K562 (cell line): ENCODE measurements at regions not wholly inside any gene's neighbourhood (a gene's known extent, or its start where the extent isn't known, plus 50 kb on each side); places are given as distances from the start of the nearest gene placed in this dataset.

Source experiments
- ATF3 ChIP-seq, 2 experiments: fragments of 450-650 bp in 1 of 2; sonication (generic) in 1 of 2; formaldehyde crosslinking in 1 of 2; IDR thresholded peaks in 1 of 2; conservative IDR thresholded peaks in 1 of 2; 2 replicates each; pipeline versions ENCODE4 v1.6.1 to v1.8.1; 2016 to 2023; ENCODE audit warnings: mild to moderate bottlenecking in 2 of 2, moderate library complexity in 2 of 2, inconsistent platforms in 1 of 2, missing genetic modification reagents in 1 of 2
- CBX5 ChIP-seq: IDR thresholded peaks from 2 replicates; pipeline ENCODE4 v1.6.1; 2014; ENCODE audit warnings: low read depth, borderline replicate concordance
- CLOCK ChIP-seq: fragments of 250-450 bp; sonication (Bioruptor Pico); IDR thresholded peaks from 2 replicates; pipeline ENCODE4 v1.4.0; 2020; ENCODE audit warnings: mild to moderate bottlenecking, moderate library complexity, borderline replicate concordance
- CREM ChIP-seq: IDR thresholded peaks from 2 replicates; pipeline ENCODE4 v1.6.1; 2014; ENCODE audit warnings: antibody characterized with exemption, low read depth
- ELF4 ChIP-seq: fragments of 450-650 bp; formaldehyde crosslinking; IDR thresholded peaks from 2 replicates; pipeline ENCODE4 v1.4.0; 2022; ENCODE audit warnings: missing genetic modification characterization
- JUN ChIP-seq, 2 experiments: sonication (generic) in 1 of 2; formaldehyde crosslinking in 1 of 2; IDR thresholded peaks; 2 replicates each; pipeline versions ENCODE4 v1.6.1 to v1.8.0; 2012 to 2022; ENCODE audit warnings: borderline replicate concordance in 2 of 2, mild to moderate bottlenecking in 2 of 2, improper control_type of control experiment in 1 of 2, low read depth in 1 of 2, low read length in 1 of 2, missing genetic modification reagents in 1 of 2
- MAFF ChIP-seq: IDR thresholded peaks from 2 replicates; pipeline ENCODE4 v1.6.1; 2012; ENCODE audit warnings: low read length, improper control_type of control experiment
- UBTF ChIP-seq, 2 experiments: IDR thresholded peaks; 2 replicates each; pipeline ENCODE4 v1.6.1; 2012; ENCODE audit warnings: improper control_type of control experiment in 2 of 2, low read depth in 2 of 2, low read length in 2 of 2, borderline replicate concordance in 1 of 2
- ZBTB17 ChIP-seq: fragments of 450-650 bp; formaldehyde crosslinking; IDR thresholded peaks from 2 replicates; pipeline ENCODE4 v1.4.0; 2020; ENCODE audit warnings: mild to moderate bottlenecking
- ZNF121 ChIP-seq: sonication (generic); formaldehyde crosslinking; conservative IDR thresholded peaks from 2 replicates; pipeline ENCODE4 v1.8.0; 2022; ENCODE audit warnings: missing genetic modification reagents
- ZNF239 ChIP-seq: fragments of 250-450 bp; sonication (Bioruptor Pico); IDR thresholded peaks from 2 replicates; pipeline ENCODE4 v1.4.0; 2020; ENCODE audit warnings: mild to moderate bottlenecking

- TF ChIP-seq CLOCK (CRISPR knock-in tag) = no peak
- no peak for TF ChIP-seq CBX5
- no peak for TF ChIP-seq ZBTB17 (CRISPR knock-in tag)
- TF ChIP-seq MAFF = peak; percentile 70; the same call in 1 of the 2 replicates
- peak; percentile 86 for TF ChIP-seq JUN (IDR thresholded peaks at IDR 0.05; ENCODE audit: borderline replicate concordance, low read depth, low read length)
- no peak for TF ChIP-seq JUN (CRISPR knock-in tag; IDR thresholded peaks at IDR 0.05; ENCODE audit: borderline replicate concordance)
- TF ChIP-seq ZNF121 (CRISPR knock-in tag) = no peak
- TF ChIP-seq ZNF239 = no peak
- TF ChIP-seq ELF4 (CRISPR knock-in tag) = no peak
- peak; percentile 62; the same call in 1 of the 2 replicates for TF ChIP-seq CREM
- TF ChIP-seq ATF3 (IDR thresholded peaks at IDR 0.05) = peak; percentile 91
- no peak for TF ChIP-seq ATF3 (CRISPR knock-in tag; conservative IDR thresholded peaks at IDR 0.05)
- TF ChIP-seq UBTF (IDR thresholded peaks at IDR 0.05; ENCODE audit: borderline replicate concordance in 1 of 2, low read depth in 2 of 2, low read length in 2 of 2) = no peak
Measured at GRCh38 chr5:174355208-174355612, 309.7 kb downstream of the NSG2 start (continued).
